Left forelimb (tissue), 1 donor: ENCODE measurements at regions not wholly inside any gene's neighbourhood (a gene's known extent, or its start where the extent isn't known, plus 50 kb on each side); places are given as distances from the start of the nearest gene placed in this dataset.
"Not testable (repeated sequence)": the region's sequence is repeated elsewhere in the genome, so short reads cannot be mapped to it uniquely, and the experiment has no call there.

Source experiments
- DNase-seq: peaks from one replicate; pipeline ENCODE4 v3.0.0-alpha.2; 2018; ENCODE audit warnings: low spot score

DNA sequence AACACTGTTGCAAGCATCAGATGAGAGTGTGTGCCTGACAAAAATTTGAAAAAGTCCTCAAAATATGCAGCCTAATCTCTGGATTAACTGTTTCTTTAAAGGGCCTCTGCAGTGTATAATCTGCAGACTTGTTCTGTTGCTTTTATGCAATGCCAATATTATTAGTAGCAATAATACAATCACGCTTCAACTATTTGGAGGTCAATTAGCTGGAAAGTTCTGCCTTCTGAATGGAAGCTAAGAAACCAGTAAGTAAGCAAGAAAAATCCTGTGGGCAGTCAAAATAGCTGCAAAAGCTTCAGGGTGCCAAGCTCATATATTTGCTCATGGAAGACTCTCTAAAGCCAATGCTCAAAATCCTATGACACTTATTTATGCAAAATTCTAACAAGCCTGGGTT is 153.2 kb upstream of the NR2F2 start:
- no peak for DNase-seq

DNA sequence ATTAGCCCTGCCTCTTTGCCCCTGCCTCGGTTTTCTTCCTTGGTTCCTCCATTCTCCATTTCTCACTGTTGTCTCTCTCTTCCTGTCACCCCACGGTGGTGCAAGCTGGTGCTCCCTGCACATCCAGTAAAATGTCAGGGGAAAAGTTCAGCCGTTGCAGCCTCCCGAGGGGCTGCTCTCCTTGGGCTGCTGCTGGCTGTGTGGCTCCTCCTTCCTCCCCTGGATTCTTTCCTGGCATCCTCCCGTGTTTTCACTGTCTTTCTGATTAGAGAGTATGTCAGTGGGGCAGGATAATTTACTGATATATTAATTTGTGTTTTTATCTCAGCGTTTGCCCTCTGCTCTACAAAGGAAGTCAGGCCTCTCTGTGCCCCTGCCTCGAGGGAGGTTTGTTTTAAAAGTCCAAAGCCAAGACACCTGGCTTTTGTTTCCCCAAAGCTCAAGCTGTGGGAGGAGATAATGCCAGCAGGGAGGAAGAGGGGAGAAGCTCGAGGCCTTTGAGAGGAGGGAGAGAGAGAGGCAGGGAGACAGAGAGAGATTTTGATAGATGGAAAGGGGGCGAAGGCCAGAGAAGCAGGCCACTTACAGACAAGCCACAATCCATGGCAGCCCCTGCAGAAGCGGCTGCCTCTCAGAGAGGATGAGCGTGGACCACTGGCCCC is 150.3 kb upstream of the NR2F2 start:
- no peak for DNase-seq

DNA sequence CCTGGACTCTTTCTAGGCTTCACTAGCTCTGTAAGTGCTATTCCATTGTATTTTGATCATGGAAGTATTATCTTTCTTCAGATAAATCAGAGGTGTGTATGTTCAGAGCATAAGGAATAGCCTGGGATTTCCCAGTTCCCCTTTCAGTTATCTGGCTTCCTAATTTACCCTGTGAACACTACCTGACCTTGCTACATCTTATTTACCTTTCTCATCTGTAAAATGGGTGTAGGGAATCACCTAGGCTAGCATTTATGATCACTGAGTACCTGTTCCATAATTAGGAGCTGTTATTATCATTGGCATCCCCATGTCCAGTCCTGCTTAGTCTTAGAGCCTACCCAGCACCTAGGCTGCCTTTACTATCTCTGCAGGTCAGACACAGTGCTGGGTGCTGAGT is 149.3 kb upstream of the NR2F2 start:
- no peak for DNase-seq

DNA sequence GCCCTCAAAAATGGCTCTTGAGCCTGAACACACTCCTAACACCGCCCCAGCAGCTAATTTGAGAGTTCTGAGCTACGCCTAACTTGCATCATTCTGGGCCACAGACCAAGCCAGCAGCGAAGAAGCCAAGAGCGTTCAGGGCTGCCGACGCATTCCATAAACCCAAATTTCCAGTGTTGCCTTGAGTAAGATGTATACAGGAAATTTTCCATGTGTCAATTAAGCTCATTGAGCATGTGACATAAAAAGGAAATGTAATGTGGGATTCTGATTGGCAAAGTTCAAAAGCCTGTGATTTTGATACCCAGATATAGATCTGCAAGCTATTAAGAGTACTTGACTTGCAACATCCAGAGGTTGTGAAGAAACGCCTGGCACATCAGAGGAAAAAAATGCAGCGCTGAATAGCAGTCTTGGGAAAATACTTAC is 148.6 kb upstream of the NR2F2 start:
- DNase-seq, result peak; percentile 87

DNA sequence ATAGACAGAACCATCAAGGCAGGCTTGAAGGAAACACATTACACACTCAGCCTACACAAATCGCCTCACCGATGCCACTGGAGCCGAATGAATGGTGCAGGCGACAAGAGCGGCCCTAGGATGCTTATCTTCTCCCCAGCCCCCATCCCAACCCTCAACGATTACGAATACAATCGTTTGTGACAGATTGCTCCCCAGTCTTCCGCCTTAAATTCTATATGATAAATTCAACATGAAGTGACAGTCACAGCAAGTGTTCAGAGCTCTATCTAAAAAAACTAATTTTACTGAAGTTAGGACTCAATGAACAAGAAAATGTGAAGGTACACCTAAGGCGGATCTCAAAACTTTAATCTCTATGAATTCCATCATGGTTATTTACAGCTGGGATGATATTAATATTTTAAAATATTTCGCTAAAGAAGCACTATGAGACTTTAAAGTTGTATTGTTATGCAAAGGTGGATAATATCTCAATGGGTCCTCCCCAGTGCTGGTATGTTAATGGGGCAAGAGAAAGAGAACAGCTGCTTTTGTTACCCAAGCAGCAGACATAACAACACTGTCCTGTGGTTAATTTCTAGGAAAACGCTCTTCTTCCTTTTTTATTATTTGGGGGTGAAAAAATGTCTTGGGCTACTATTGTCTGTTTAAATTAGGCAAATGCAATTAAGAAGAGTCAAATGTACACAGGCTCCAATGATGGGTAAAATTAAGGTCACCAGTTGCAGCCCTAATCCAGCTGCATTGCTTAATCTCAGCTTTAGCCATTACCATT is 147.6 kb upstream of the NR2F2 start:
- no peak for DNase-seq

DNA sequence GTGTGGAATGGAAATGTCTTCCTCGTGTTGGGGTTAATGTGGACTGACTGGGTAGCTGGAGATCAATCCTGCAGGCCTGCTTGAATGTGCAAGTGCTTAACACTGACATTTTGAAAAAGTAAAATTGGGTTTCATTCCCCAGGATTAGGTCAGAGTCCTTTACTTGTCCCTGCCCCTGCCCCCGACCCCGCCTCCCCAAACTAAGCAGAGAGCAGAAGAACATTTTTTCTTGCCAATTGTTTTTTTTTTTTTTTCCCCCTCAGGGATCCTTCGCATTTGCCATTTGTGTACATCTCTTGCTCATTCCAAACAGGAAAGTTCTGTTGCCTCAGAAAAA is 147.0 kb upstream of the NR2F2 start:
- DNase-seq, result no peak

DNA sequence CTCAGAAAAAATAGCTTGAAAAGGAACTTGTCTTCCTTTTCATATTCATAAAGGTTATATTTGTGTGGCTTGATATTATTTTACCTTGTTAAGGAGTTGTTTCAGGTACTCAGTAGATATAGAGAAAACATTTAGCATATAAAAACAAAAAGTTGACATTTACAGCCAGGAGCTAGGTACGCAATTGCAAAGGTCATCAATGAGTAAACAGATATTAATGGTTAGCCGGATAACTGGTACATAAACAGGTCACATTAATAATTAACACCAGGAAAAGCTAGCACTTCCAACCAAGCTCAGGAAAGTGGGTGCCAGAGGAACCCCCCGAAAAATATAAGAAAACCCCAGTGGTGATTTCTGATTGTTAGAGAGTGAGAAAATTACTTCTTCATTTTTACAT is 146.6 kb upstream of the NR2F2 start:
- no peak for DNase-seq

DNA sequence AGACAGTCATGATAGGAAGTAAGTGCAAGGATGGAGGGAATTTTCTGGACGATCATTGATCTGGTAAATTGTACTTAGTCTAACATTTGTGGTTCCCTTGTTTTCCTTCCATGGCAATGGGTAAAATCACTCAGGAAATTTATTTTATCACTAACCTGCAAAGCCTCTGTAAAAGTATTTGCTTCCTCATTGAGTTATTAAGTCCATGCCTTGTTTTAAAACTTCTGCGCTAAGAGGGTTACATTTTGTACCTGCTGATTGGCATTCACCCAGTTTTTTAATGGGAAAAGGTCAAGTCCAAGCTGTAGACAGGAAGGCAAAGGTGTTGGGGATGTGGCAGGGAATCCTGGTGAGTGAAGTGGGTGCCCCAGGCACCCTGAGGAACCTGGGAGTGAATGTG is 146.2 kb upstream of the NR2F2 start:
- DNase-seq, result no peak

DNA sequence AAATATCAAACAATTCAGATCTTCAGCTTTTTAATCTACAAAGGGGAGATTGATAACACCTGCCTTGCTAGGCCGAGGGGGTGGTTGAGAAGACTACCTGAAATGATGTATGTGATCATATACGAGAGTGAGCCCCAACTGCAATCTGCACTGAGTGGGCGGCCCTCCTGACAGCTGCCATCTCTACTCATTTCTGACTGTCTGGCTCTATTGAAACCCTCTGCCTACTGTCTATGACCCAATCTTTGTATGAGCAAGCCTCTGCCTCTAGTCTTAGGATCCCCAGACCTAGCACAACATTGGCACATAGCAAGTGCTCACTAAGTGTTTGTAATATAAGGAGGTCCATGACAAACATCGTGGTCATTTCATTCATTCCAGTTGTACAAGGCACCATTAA is 144.4 kb upstream of the NR2F2 start:
- DNase-seq, result no peak

DNA sequence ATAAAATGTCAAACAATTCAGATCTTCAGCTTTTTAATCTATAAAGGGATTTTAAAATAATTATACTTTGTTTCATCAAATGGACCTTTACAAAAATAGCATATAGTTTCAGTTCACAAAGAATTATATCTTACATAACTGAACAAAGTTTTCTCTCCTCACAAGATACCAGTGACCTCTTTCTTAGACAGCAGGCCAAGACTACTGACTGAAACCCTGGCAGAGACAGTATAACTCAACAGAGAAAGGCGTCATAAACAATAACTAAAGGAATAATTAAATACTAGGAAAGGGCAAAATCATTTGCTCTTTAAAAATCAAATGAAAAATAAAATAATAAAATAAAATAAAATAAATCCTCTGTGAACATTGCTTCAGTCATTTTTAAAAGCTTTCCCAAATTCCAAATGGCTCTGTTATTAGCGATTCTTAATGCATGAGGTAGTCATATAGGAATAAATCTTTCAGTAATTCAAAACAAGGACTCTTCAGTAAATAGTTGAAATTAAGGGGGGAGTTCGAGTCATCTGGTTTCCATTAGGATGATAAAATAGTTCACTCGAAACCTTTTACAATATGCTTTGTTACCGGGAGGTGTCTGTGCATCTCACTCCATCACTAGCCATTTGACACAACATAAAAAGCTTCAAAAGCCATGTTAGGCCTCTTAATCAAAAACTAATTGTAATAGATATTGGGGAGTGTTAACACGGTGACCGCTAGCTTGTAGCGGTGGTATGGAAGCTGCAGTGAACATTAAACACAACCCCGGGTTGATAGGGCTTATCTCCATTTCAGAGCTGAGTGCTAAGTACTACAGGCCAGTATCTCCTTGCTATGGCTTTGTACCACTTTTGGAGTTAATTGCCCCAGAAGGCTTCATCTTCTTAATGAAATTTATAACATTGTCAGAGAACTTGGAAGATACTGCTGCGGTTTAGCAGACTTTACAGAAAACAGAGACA is 142.9 kb upstream of the NR2F2 start:
- DNase-seq, result no peak

DNA sequence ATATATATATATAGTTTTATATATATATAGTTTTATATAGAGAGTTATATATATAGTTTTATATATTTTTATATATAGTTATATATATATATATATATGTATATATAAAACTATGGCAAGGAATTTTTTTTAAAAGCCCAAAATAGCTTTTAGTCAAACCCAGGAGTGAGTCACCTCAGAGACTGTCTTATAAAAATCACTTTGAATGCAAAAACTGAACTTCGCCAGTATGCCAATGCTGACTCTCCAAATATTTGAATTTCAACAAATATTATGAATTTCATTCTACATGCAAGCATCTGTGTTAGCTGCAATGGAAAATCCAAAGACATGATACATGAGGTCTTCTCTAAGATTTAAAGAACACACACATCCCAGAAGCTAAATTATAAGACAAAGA is 132.8 kb upstream of the NR2F2 start:
- DNase-seq, result no peak

DNA sequence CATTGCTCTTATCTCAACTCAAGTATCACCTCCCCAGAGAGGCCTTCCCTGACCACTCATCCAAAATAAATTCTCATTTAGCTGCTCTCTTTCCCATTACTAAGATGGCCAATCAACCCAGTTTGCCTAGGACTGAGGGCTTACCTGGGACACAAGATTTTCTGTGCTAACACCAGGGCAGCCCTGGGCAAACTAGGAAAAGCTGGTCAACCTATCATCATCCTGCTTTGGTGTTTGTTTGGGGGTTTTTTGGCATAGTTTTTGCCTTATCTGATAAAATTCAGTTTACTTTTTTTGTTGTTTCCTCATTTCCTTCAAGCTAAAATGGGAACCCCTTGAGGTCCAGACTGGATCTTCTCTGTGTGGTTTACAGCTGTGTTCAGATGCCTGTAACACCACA is 131.4 kb upstream of the NR2F2 start:
- DNase-seq, result no peak

DNA sequence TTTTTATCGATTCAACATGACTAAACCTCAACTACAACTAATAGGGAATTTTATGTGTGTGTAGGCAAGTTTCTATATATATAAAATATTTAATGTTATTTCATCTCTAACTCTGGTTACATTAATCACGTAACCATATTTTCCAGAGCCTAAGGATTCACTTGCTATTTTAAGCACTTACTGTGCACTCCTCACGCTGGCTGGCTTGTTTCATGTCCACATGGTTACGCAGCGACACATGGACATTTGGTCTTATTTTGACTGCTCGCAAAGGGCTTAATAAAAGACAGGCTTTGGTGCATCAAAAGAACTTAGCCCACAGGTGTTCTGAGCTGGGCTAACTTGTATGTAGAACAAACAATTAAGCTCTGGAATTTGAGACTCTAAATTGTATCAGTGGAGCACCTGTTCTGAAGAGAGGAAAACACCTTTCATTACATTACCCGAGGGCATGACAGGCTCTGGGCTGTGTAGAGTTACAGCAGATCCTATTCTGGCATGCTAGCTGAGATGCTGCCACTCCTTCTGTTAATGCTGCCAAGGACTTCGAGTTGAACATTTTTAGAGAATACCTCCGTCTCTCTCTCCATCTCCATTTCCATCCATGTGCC is 130.0 kb upstream of the NR2F2 start:
- DNase-seq, result no peak

DNA sequence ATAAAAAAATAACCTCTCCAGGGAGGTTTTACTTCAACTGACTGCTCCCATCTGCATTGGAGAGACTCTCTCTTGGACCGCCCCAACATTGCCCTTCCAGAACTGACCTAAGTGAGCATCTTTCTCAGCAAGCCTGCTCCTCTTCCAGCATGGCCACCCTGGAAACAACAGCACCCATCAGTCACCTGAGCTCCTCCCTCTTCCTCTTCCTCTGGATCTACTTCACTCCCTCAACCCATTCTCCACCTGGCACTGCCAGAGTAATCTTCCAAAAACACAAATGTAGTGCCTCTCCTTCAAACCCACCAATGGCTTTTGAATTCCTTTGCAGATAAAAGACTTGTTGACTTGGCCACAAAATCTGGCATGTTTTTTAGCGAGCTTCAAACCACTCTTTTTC is 128.8 kb upstream of the NR2F2 start:
- no peak for DNase-seq

DNA sequence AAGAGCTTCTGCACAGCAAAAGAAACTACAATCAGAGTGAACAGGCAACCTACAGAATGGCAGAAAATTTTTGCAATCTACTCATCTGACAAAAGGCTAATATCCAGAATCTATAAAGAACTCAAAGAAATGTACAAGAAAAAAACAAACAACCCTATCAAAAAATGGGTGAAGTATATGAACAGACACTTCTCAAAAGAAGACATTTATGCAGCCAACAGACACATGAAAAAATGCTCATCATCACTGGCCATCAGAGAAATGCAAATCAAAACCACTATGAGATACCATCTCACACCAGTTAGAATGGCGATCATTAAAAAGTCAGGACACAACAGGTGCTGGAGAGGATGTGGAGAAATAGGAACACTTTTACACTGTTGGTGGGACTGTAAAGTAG is 124.9 kb upstream of the NR2F2 start:
- not testable (repeated sequence) for DNase-seq

DNA sequence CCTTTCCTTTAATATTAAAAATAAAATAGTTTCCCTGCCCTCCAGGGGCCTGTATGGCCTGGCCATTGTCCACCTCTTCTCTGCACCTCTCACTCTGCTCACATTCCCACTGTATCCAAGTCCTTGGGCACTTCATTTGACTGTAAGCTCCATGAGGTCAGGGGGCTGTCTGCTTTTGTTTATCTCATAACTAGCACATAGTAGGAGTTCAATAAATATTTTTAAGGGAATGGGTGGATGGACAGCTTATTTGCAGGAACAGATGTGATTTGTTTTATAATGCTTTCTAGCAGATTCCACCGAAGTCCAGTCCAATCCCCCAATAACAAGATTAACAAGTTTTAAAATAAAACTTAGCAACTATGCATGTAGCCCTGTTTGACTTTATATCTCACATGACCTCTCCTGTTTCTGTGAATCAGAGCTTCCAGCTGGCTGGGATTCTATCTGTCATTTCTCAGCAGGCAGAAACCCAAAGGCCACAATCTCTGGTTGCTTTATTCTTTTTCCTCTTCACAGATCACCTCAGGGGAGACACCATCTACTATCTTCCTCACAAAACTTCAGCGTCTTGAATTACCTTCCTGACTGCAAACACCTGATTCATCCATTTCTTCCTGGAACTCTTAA is 123.0 kb upstream of the NR2F2 start:
- DNase-seq, result no peak

DNA sequence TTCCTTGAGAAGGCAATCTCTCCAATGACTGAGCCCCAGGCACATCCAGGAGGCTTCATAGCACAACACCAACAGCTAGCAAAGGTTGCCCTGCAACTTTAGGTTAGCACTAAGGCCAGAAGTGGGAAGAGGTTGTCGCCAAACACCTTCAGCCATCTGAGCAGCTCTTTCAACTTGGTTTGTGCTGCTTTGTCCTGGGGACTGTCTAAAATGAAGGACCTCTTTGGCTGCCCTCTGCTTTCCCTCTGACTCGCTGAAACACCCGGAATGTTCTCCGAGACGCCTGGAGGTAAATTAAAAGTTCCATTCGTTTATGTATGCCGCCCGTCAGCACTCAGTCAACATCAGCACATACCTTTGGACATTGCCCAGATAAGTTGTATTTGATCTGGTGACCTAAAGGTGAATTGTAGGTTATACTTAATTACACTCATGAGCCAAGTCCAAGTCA is 121.2 kb upstream of the NR2F2 start:
- no peak for DNase-seq

DNA sequence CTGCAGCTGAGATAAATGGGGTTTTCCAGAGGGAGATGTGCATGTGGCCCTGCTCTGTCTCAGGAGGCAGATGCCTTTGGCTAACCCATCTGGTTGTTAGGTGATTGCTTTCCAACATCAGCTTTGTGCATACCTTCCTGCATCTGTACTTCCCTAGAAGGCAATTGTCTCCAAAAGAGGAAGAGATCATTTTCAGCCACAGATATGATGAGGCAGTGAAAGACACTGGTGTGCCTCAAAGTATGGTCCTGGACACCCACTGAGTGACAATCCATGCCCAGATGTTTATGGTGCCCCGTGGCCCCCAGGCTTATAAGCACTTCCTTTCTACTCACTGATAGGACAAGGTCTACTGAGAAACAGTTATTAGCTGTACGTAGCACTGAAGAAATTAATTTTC is 117.5 kb upstream of the NR2F2 start:
- DNase-seq, result no peak

DNA sequence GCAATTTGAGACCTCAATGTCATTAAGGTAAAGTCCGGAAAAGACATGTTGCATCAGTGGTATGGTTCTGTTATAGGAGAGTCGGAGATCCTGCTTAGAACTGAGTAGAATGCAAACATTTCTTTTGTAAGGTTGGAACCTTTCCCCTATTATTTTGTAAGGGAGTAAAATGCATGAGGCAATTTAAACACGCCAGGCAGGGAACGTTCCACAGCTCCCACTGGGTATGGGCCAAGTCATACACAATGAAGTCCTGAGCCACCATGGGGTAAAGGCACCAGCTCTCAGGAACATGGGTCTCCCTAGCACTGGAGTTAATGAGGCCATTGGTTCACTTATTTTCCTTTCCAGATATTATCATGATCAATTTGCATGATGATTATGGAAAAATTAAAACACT is 116.6 kb upstream of the NR2F2 start:
- no peak for DNase-seq

DNA sequence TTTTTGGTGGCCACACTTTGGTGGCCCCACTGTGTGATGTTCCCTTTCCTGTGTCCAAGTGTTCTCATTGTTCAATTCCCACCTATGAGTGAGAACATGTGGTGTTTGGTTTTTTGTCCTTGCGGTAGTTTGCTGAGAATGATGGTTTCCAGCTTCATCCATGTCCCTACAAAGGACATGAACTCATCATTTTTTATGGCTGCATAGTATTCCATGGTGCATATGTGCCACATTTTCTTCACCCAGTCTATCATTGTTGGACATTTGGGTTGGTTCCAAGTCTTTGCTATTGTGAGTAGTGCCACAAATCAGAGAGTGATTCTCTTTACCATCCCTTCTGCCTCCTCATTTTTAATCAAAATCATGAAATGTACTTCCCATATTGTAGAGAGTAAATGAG is 114.0 kb upstream of the NR2F2 start:
- DNase-seq, result not testable (repeated sequence)

DNA sequence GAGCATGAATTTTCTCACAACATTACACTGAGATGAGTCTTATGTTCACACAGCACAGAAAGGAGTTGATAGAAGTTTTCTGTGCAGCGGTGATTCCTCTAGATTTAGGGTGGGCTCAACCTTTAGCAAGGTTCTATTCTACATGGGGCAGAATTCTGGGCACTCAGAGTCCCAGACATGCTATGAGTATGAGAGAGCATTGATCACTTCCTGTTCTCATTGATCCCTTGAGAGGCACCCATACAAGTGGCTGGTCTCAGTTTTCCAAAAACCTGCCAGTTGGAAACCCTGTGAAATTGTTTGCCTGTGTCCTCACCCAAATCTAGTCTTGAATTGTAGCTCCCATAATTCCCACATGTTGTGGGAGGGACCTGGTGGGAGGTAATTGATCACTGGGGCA is 112.5 kb upstream of the NR2F2 start:
- no peak for DNase-seq
